ENCODE measurements at regions not wholly inside any gene's neighbourhood (a gene's known extent, or its start where the extent isn't known, plus 50 kb on each side); places are given as distances from the start of the nearest gene placed in this dataset.

- Histone ChIP-seq H3K4ac (replicated peaks; ENCODE audit: insufficient read length, low read depth, low read length) (no peak overlapping the region), H4K91ac (replicated peaks; ENCODE audit: insufficient read length, low read length) (no peak overlapping the region), H3K9me3 (ENCODE audit: insufficient read depth in 2 of 2, low read depth in 1 of 2, low read length in 1 of 2) (peaks cover 4 to 12% of the 10 kb centered on the region in 2 experiments), H3K9ac (replicated peaks in 1 of 4; ENCODE audit: extremely low read depth in 1 of 4, low read depth in 3 of 4, low read length in 3 of 4) (no peak overlapping the region), H2BK5ac (ENCODE audit: low read depth, low read length) (no peak overlapping the region), H3K4me2 (ENCODE audit: insufficient read depth in 1 of 2, low read depth in 2 of 2, low read length in 2 of 2) (no peak overlapping the region), H2BK15ac (ENCODE audit: low read length) (no peak overlapping the region), H3K23me2 (ENCODE audit: low read depth, low read length) (no peaks in the 10 kb centered on the region; the same call in 1 of the 2 replicates), H3K27me3 (replicated peaks in 1 of 4; ENCODE audit: control insufficient read depth in 3 of 4, extremely low read depth in 1 of 4, insufficient read depth in 3 of 4, low read length in 3 of 4) (no peaks in the 10 kb centered on the region), H3K79me1 (ENCODE audit: low read depth, low read length) (no peaks in the 10 kb centered on the region), H2BK120ac (replicated peaks; ENCODE audit: low read depth, low read length) (no peak overlapping the region), H2BK20ac (ENCODE audit: low read length) (no peak overlapping the region), H3K18ac (ENCODE audit: extremely low read depth, low read length) (no peak overlapping the region), H3K4me1 (replicated peaks in 1 of 4; ENCODE audit: control insufficient read depth in 3 of 4, insufficient read depth in 4 of 4, low read length in 3 of 4) (no peaks in the 10 kb centered on the region), H3K27ac (ENCODE audit: low read depth, low read length) (no peak overlapping the region), H2BK12ac (ENCODE audit: low read depth, low read length) (no peak overlapping the region), H3K23ac (ENCODE audit: insufficient read length) (no peak overlapping the region), H4K5ac (ENCODE audit: insufficient read length, low read depth, low read length) (no peak overlapping the region), H4K8ac (ENCODE audit: extremely low read depth, insufficient read depth, low read length) (no peak overlapping the region), H2AFZ (ENCODE audit: low read length) (no peak overlapping the region), H3K36me3 (ENCODE audit: control insufficient read depth in 2 of 4, insufficient read depth in 4 of 4, low read length in 3 of 4) (no peaks in the 10 kb centered on the region), H3K14ac (ENCODE audit: insufficient read length) (no peak overlapping the region), H2AK5ac (ENCODE audit: low read depth, low read length) (no peak overlapping the region), H3K4me3 (ENCODE audit: extremely low read depth in 1 of 4, insufficient read depth in 2 of 4, low read depth in 3 of 4, low read length in 4 of 4) (no peak overlapping the region), H3K56ac (replicated peaks; ENCODE audit: insufficient read length, low read depth, low read length) (no peak overlapping the region), H4K20me1 (replicated peaks in 1 of 2; ENCODE audit: control insufficient read depth in 1 of 2, insufficient read depth in 2 of 2, low read length in 2 of 2) (no peaks in the 10 kb centered on the region), H3K79me2 (ENCODE audit: control insufficient read depth in 1 of 2, insufficient read depth in 2 of 2, low read length in 2 of 2) (no peaks in the 10 kb centered on the region)
- FAIRE-seq (no peak), DNase-seq (ENCODE audit: low read depth in 1 of 2, low spot score in 2 of 2) (no peak)
- ChIA-PET POLR2A (ENCODE audit: partially characterized antibody) (no interaction called here), CTCF (ENCODE audit: partially characterized antibody) (no interaction called here)
- no peak for TF ChIP-seq JUND (IDR thresholded peaks at IDR 0.05; ENCODE audit: low read length)
- no peak for TF ChIP-seq RXRA (IDR thresholded peaks at IDR 0.05; ENCODE audit: insufficient read depth, low read depth, low read length)
- no peak for TF ChIP-seq SP2 (IDR thresholded peaks at IDR 0.05; ENCODE audit: low read length)
These were observed 1368.6 kb downstream of the FSTL5 start for GRCh38 chr4:160795216-160795615.

All from H1 (cell line).